ENCODE measurements at regions not wholly inside any gene's neighbourhood (a gene's known extent, or its start where the extent isn't known, plus 50 kb on each side); places are given as distances from the start of the nearest gene placed in this dataset.
"Not testable (repeated sequence)": the region's sequence is repeated elsewhere in the genome, so short reads cannot be mapped to it uniquely, and the experiment has no call there.

DNA sequence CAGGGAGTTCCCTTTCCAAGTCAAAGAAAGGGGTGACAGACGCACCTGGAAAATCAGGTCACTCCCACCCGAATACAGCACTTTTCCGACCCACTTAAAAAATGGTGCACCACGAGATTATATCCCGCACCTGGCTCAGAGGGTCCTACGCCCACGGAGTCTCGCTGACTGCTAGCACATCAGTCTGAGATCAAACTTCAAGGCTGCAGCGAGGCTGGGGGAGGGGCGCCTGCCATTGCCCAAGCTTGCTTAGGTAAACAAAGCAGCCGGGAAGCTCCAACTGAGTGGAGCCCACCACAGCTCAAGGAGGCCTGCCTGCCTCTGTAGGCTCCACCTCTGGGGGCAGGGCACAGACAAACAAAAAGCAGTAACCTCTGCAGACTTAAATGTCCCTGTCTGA lies 277.8 kb upstream of the ARHGAP42 start:
- not testable (repeated sequence) for DNase-seq

DNA sequence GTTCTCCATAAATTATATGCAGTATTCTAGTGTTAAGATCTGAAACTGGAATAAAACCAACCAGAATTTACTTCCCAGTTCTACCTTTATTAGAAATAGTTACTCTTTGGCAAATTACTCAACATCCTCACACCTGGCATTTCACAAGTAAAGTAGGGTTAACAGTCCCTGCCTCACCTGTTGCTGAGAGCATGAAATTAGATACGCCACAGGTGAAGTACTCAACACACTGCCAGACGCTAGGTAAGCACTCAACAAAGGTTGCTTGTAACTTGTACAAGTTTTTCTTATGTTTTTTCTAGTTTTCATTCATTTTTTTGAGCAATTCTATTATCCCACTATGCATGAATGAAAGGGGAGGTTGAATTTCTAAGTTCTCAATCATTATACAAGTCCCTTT lies 267.6 kb upstream of the ARHGAP42 start:
- no peak for DNase-seq

DNA sequence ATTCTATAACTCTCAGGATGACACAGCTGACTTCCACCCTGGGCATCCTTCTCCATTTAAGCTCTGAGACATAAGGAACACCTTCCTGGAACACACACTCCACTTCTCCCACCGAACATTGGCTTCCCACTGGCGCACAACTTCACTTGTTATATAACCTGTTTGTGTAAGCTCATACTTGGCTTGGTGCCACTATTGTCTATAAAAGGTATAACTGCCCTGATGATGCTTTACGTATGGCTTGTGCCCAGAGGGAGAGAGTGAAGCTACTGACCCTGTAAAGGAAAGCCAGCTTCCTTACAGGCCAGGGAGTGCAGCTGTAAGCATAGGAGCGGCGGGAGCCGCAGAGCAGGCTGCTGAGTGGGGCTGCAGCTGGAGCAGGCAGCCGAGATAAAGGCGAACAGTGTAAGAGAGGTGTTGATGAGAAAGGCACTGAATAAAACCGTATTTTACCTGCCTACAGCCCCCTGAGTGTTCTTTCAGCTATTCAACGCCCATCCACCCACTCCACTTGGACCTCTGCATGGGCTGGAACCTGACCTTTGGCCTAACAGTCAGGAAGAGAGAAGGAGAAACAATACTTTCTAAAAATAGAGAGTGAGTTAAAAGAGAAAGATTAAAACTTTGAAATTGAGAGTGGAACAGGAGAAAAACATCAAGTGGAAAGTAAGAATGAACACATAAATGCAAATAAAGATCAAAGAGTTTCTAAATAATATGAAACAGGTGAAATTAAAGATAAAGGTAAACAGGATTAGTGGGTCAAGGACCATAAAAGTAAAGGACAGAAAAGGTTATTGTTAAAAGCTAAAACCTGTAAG lies 252.1 kb upstream of the ARHGAP42 start:
- DNase-seq, result no peak

- no peak for DNase-seq
These were observed 248.7 kb upstream of the ARHGAP42 start for GRCh38 chr11:100438376-100438775.

- DNase-seq, result no peak
These were observed 246.0 kb upstream of the ARHGAP42 start for GRCh38 chr11:100441086-100441485.

DNA sequence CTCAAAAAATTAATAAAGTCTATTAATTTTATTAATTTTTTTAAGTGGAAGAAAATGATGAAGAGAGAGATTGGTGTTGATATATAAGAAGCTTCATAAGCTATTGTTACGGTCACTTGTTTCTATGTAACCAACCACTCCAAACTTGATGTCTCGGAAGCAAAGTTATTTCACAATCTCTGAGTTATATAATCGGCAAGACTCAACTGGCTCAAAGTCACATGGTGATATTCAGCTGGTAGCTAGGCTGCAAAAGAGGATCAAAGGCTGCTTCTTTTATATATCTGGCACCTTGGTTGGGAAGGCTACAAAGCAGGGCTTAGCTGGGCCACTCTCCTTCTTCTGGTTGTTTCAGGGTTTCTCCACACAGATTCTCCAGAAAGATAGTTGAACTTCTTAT lies 245.1 kb upstream of the ARHGAP42 start:
- DNase-seq, result no peak

GRCh38 chr11:100445231-100445735 lies 241.8 kb upstream of the ARHGAP42 start:
- DNase-seq, result peak; percentile 24 to 76

DNA sequence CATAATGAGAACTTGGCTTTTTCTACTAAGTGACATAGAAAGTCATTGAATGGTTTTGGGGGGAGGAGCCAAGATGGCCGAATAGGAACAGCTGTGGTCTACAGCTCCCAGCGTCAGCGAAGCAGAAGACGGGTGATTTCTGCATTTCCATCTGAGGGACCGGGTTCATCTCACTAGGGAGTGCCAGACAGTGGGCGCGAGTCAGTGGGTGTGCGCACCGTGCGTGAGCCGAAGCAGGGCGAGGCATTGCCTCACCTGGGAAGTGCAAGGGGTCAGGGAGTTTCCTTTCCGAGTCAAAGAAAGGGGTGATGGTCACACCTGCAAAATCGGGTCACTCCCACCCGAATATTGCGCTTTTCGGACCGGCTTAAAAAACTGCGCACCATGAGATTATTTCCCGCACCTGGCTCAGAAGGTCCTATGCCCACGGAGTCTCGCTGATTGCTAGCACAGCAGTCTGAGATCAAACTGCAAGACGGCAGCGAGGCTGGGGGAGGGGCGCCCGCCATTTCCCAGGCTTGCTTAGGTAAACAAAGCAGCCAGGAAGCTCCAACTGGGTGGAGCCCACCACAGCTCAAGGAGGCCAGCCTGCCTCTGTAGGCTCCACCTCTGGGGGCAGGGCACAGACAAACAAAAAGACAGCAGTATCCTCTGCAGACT lies 235.2 kb upstream of the ARHGAP42 start:
- not testable (repeated sequence) for DNase-seq

DNA sequence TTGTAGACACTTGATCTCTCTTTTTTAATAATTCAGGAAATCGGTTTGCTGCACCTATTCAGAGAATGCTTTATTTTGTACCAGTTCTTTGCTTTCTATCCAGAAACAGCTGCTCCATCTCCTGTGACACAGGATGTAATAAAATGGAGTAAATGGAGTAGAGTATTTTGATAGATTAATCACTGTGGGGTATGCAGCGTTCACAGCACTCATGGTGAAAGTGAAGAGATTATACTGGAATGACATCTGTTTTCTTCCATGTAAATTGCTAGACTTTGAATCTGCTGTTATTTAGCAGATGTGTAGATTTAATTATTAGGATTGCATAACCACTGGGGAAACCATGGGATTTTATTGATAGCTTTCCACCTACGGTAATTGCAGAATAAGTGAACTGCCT lies 227.3 kb upstream of the ARHGAP42 start:
- no peak for DNase-seq

- no peak for DNase-seq
These were observed 226.7 kb upstream of the ARHGAP42 start for GRCh38 chr11:100460426-100460825.

DNA sequence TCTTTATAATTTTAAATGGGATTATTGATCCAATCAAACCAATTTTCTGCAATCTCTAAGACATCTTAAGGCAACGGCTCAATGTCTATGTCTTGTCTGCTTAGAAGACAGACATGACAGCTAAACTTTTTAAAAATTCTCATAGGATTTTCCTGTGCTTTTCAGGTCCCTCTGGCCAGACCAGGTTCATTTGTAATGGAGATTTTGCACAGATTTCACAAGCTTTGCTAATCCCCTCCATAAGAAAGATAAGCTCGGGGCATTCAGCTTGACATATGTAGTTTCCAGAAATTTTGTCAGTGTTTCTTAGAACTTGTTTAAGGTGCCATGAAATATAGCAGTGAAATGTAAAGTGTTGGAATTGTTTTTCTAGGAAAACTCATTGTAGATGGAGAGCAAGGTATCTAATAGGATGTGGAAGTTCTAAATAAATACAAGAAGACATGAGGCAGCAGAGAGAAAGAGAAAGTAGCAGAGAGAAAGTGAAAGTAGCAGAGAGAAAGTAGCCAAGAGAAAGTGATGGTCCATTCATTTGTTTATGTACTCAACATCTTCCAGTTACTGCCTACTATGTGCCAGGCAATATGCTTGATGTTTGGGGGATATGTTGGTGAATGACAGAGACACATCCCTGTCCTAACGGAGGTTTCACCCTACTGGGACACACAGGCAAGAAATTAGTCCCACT lies 219.1 kb upstream of the ARHGAP42 start:
- no peak for DNase-seq

GRCh38 chr11:100469835-100470234 lies 217.3 kb upstream of the ARHGAP42 start:
- no peak for DNase-seq

GRCh38 chr11:100472727-100473389 lies 214.2 kb upstream of the ARHGAP42 start:
- no peak for DNase-seq

GRCh38 chr11:100473390-100473740 lies 213.7 kb upstream of the ARHGAP42 start:
- DNase-seq, result no peak

DNA sequence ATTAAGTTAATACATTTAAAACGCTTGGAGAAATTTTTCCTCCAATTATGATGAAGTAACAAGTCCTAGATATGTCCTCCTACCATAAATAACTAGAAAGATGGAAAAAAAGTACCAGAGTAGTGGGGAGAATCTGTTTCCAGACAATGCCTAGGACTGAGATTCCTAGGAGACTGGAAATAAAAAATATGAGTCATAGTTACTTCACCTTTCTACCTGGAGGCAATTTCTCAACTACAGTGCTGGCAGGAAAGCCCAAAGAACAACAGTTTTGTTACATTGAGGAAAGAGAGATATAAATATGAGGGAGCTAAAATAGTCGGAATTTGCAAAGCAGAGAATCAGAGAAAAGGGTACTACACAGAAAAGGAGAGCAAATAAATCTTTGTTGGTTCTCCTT lies 202.1 kb upstream of the ARHGAP42 start:
- DNase-seq, result no peak

GRCh38 chr11:100498780-100499179 lies 188.3 kb upstream of the ARHGAP42 start:
- DNase-seq, result no peak

DNA sequence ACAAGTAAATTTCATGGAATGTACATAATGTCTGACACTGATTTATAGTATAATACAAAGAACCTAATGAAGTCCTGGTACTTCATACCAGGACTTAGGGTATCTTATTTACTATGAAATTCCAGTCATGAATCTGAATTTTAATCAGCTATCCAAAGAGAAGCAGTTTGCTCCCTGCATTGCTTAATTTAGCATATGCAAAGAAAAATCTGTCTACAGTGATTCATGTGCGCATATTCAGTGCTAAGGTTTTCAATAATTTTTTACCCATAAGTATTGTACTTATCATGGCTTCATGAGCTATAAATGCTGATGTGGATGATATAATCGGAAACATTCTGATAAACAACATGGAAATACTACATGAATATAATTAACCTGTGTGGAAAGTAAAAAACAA lies 185.6 kb upstream of the ARHGAP42 start:
- DNase-seq, result no peak

DNA sequence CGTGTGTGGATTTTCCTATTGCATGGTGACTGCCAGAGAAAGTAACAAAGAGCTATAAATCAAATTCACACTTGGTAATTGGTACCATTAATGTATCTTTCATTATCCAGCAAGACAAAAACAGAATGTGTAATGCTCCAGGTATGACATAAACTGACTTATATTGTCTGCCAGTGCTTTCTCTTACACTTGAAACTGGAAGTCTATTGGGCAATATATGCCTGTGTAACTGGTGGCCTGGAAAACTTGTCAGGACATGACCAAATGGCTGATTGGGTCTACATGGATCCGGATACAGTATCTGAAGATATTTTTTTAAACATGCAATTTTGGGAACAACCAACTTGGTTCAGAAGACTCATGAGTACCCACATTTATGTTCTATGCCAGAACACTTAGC lies 174.6 kb upstream of the ARHGAP42 start:
- no peak for DNase-seq

DNA sequence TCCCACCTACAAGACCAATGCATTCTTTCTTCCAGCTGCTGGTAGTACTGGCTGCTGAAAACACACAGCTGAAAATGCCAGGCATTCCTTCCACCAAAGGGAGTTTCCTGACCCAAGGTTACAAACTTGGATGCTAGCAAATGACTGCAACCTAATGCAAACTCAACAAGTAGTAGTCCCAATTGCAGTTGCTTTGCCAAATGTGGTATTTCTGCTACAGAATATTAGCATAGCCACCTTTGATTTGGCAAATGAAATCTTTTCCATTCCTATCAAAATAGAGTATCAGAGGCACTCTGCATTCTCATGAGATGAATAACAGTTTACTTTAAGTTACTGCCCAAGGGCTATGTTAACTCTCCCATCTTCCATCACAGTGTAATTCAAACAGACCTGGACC lies 172.0 kb upstream of the ARHGAP42 start:
- DNase-seq, result no peak

- no peak for DNase-seq
These were observed 161.9 kb upstream of the ARHGAP42 start for GRCh38 chr11:100525197-100525596.

DNA sequence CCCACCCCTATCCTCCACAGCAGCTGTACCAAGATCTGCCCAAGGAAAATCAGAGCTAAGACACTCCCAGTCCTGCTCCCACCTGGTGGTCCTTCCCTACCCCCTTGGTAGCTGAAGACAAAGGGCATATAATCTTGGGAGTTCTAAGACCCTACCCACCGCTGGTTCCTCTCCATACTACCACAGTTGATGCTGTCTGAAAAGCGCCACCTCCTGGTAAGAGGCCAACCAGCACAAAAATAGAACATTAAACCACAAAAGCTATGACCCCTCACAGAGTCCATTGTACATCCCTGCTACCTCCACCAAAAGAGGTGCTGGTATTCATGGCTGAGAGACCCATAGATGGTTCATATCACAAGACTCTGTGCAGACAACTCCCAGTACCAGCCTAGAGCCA lies 161.5 kb upstream of the ARHGAP42 start:
- DNase-seq, result no peak

DNA sequence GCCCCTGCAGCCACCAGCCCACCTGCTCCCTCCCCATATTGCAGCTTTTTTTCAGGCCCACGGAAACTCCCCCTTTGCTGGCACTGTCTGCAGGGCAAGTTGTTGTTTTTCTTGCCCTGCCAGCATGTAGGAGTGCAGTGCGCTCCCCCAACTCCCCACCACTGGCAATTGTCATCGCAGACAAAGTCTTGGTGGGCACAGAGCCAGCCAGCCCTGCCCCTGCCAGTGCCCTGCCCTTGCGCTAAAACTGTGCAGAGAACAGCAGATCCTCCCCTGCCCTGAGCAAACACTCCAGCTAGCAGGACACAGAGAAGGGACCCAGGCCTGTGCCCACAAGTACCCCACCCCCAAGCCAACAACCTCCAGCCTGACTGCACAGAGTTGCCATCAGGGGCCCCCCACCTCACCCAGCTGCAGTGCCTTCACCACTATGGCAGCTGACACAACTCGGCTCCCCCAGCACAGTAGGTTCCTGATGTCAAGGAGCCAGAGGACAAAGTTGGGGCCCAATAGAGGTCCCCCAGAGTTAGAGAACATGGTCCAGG lies 158.1 kb upstream of the ARHGAP42 start:
- peak in 1 of 2 experiments; percentile 11 for DNase-seq

DNA sequence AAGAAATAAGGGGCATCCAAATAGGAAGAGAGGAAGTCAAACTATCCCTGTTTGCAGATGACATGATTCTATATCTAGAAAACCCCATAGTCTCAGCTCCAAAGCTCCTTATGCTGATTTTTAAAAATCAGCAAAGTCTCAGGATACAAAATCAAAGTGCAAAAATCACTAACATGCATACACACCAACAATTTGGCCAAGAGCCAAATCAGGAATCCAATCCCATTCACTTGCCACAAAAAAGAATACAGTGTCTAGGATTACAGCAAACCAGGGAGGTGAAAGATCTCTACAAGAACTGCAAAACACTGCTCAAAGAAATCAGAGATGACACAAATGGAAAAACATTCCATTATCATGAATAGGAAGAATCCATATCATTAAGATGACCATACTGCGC lies 155.8 kb upstream of the ARHGAP42 start:
- DNase-seq, result not testable (repeated sequence)

Measured in NCI-H446 (cell line).